K562 (cell line): ENCODE measurements at regions not wholly inside any gene's neighbourhood (a gene's known extent, or its start where the extent isn't known, plus 50 kb on each side); places are given as distances from the start of the nearest gene placed in this dataset.

Experiments
- CBFA2T2 ChIP-seq: fragments of 450-650 bp; conservative IDR thresholded peaks from 2 replicates; pipeline ENCODE4 v1.6.1; 2017; ENCODE audit warnings: mild to moderate bottlenecking
- CHD7 ChIP-seq: fragments of 200-600 bp; sonication (generic); IDR thresholded peaks from one replicate; pipeline ENCODE4 v1.6.1; 2012; ENCODE audit warnings: mild to moderate bottlenecking, low read depth, low read length, inconsistent platforms
- CTCF ChIP-seq, 3 experiments: IDR thresholded peaks in 2 of 3; conservative IDR thresholded peaks in 1 of 3; 2 replicates each; pipeline ENCODE4 v1.5.1; 2011 to 2012; ENCODE audit warnings: low read length in 3 of 3, mild to moderate bottlenecking in 3 of 3, control low read depth in 2 of 3, improper control_type of control experiment in 1 of 3, inconsistent platforms in 1 of 3, low read depth in 1 of 3, mixed read lengths in 1 of 3, moderate library complexity in 1 of 3; ENCODE audit not compliant: insufficient read depth in 2 of 3
- EZH2 ChIP-seq: IDR thresholded peaks from 2 replicates; pipeline ENCODE4 v1.6.1; 2012; ENCODE audit warnings: low read depth, mild to moderate bottlenecking, inconsistent platforms, low read length, borderline replicate concordance
- GABPB1 ChIP-seq: sonication (generic); formaldehyde crosslinking; IDR thresholded peaks from 2 replicates; pipeline ENCODE4 v1.8.0; 2022; ENCODE audit warnings: mild to moderate bottlenecking, missing genetic modification reagents
- HIVEP1 ChIP-seq: fragments of 250-450 bp; sonication (Bioruptor Pico); IDR thresholded peaks from 2 replicates; pipeline ENCODE4 v1.4.0; 2020; ENCODE audit warnings: mild to moderate bottlenecking
- KAT7 ChIP-seq: sonication (generic); formaldehyde crosslinking; IDR thresholded peaks from 2 replicates; pipeline ENCODE4 v1.8.0; 2022; ENCODE audit warnings: missing genetic modification reagents, mild to moderate bottlenecking, borderline replicate concordance
- MCM5 ChIP-seq: fragments of 450-650 bp; IDR thresholded peaks from 2 replicates; pipeline ENCODE4 v1.6.1; 2016; ENCODE audit warnings: low read depth
- MXI1 ChIP-seq: IDR thresholded peaks from 2 replicates; pipeline ENCODE4 v1.6.1; 2011; ENCODE audit warnings: low read depth, mild to moderate bottlenecking, improper control_type of control experiment, low read length
- NCOR1 ChIP-seq: fragments of 450-650 bp; IDR thresholded peaks from 2 replicates; pipeline ENCODE4 v1.6.1; 2016; ENCODE audit warnings: mild to moderate bottlenecking, moderate library complexity
- PHF8 ChIP-seq: fragments of 200-600 bp; sonication (generic); IDR thresholded peaks from 2 replicates; pipeline ENCODE4 v1.6.1; 2012; ENCODE audit warnings: mixed run types, mild to moderate bottlenecking, inconsistent platforms, low read length, moderate library complexity, borderline replicate concordance
- POLR2A ChIP-seq: fragments of 450-650 bp; conservative IDR thresholded peaks from 2 replicates; pipeline ENCODE4 v1.6.1; 2016
- RFX5 ChIP-seq: IDR thresholded peaks from 2 replicates; pipeline ENCODE4 v1.6.1; 2011; ENCODE audit warnings: low read depth, mild to moderate bottlenecking, improper control_type of control experiment, low read length
- RUNX1 ChIP-seq: sonication (generic); IDR thresholded peaks from 2 replicates; pipeline ENCODE4 v1.6.1; 2016; ENCODE audit warnings: antibody characterized with exemption, low read depth

GRCh38 chr4:124219389-124219788 lies 493.1 kb downstream of the ANKRD50 start:
- TF ChIP-seq PHF8: no peak
- no peak for TF ChIP-seq RUNX1
- no peak for TF ChIP-seq RFX5
- TF ChIP-seq CBFA2T2: no peak
- TF ChIP-seq EZH2: no peak
- TF ChIP-seq GABPB1: no peak
- TF ChIP-seq HIVEP1: no peak
- no peak for TF ChIP-seq MCM5
- no peak for TF ChIP-seq MXI1
- no peak for TF ChIP-seq CTCF (IDR thresholded peaks at IDR 0.05 in 2 of 3, conservative IDR thresholded peaks at IDR 0.05 in 1 of 3; ENCODE audit: insufficient read depth in 2 of 3, low read depth in 1 of 3, low read length in 3 of 3)
- no peak for TF ChIP-seq POLR2A
- no peak for TF ChIP-seq KAT7 (CRISPR knock-in tag)
- no peak for TF ChIP-seq NCOR1
- no peak for TF ChIP-seq CHD7
